Spinal cord (tissue), 9 donors: ENCODE measurements at regions not wholly inside any gene's neighbourhood (a gene's known extent, or its start where the extent isn't known, plus 50 kb on each side); places are given as distances from the start of the nearest gene placed in this dataset.
"Not testable (repeated sequence)": the region's sequence is repeated elsewhere in the genome, so short reads cannot be mapped to it uniquely, and the experiment has no call there.

Experiments
- DNase-seq, 6 donors: peaks; one replicate each; pipeline versions ENCODE4 v3.0.0 to v3.0.0-alpha.2; 2013 to 2015; ENCODE audit warnings: low spot score in 6 of 6, low read depth in 4 of 6
- H3K27ac ChIP-seq: one replicate; pipeline ENCODE4 v1.5.1; 2013; ENCODE audit warnings: low read depth, low read length, control low read depth
- H3K27me3 ChIP-seq: one replicate; pipeline ENCODE4 v1.6.1; 2013; ENCODE audit warnings: low read length; ENCODE audit not compliant: control insufficient read depth, insufficient read depth
- H3K36me3 ChIP-seq: one replicate; pipeline ENCODE4 v1.6.1; 2013; ENCODE audit warnings: low read length; ENCODE audit not compliant: control insufficient read depth, insufficient read depth
- H3K4me1 ChIP-seq: one replicate; pipeline ENCODE4 v1.6.1; 2013; ENCODE audit warnings: low read length; ENCODE audit not compliant: control insufficient read depth, insufficient read depth
- H3K4me3 ChIP-seq: one replicate; pipeline ENCODE4 v1.5.1; 2013; ENCODE audit warnings: low read depth, low read length, control low read depth
- H3K9me3 ChIP-seq: one replicate; pipeline ENCODE4 v1.6.1; 2013; ENCODE audit warnings: low read length; ENCODE audit not compliant: control insufficient read depth, insufficient read depth
- WGBS: methylation state at CpG from one replicate; pipeline ENCODE4 v1.1.5; 2013; ENCODE audit warnings: missing lambda C conversion rate; ENCODE audit not compliant: insufficient coverage; 5-methylcytosine and 5-hydroxymethylcytosine counted together
- donor health status: healthy.

DNA sequence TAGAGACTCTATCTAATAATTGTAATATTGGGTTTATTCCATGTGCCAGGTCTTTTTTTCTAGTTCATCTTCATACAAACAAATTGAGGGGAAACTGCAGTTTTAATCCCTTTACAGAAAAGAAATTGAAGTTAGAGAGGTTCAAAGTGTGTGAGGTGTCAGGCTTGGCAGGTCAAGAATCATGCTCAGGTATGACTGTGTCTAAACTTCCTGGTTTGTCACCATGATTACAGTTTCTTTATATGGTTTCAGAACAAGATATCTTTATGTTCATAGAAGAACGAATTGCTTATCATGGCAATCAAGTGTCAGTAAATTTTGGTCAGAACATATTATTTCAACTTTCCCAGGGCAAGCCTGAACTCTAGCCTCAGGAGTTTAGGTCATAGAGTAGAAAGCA, 460.4 kb downstream of the RAPGEF2 start:
- WGBS: no CpG with 5 or more reads among the region's 1 CpG
- H3K27me3 ChIP-seq: no peaks in the 10 kb centered on the region
- no peak overlapping the region for H3K4me3 ChIP-seq
- no peaks in the 10 kb centered on the region for H3K36me3 ChIP-seq
- H3K27ac ChIP-seq: no peak overlapping the region
- no peaks in the 10 kb centered on the region for H3K9me3 ChIP-seq
- no peak for DNase-seq
- H3K4me1 ChIP-seq: no peaks in the 10 kb centered on the region

DNA sequence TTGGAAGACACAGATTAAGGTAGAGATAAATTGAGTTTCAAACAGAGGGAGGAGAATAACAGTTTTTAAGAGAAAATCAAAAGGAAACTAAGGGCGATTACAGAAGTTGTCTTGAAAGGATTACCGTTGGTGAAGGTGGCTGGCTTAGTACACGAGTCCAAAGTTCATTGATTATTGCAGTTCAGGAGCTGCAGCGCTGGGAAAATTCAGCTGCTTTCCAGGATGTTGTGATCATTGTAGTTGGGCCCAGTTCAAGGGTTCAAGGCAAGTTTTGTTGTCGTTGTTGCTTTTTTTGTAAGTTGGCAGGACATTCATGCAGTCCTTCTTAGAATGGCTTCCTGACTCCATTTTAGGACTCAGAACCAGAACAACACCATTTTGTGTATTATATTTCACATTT, 461.7 kb downstream of the RAPGEF2 start:
- Histone ChIP-seq H3K27me3 (no peaks in the 10 kb centered on the region), H3K4me1 (no peaks in the 10 kb centered on the region), H3K9me3 (no peaks in the 10 kb centered on the region), H3K36me3 (no peaks in the 10 kb centered on the region), H3K27ac (no peak overlapping the region), H3K4me3 (no peak overlapping the region)
- DNase-seq: no peak
- 96% methylated on average over 4 of the region's 5 CpGs for WGBS

DNA sequence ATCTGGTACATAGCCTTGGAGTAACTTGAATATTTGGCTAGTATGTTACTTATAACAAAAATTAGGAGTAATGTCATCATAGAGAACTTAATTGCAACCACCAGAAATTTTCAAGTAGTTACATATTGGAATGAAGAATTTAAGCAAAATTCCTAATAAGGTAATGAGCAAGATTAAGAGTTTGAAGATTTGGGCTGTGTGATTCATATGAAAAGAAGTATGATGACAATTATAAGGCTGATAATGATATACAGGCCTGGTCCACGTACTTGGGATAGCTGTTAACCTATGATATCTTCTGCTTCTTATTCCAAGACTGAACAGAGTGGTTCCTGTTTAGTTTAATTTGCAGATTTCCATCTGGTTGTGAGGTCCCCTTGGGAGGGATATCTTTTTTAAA, 463.9 kb downstream of the RAPGEF2 start:
- Histone ChIP-seq H3K27me3 (no peaks in the 10 kb centered on the region), H3K4me1 (no peaks in the 10 kb centered on the region), H3K4me3 (no peak overlapping the region), H3K9me3 (no peaks in the 10 kb centered on the region), H3K36me3 (no peaks in the 10 kb centered on the region), H3K27ac (no peak overlapping the region)
- DNase-seq: no peak
- WGBS: no CpG with 5 or more reads among the region's 1 CpG

DNA sequence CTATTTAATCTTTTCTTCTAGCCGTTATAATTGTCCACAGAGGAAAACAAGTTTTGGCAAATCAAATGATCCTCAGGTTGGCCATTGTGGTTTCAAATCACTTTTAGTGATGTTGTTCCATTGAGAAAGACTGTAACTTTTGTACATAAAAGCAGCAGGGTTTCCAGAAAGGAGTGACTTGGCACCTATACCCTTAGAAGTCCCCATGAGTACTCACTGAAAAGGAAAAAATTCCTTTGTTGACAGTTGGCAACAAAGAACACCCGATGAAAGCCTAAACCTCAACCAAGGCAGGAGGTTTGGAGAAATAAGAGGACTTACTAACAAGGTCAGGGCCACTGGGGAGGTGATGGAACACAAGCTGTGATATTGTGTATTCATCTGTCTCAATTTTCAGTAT, 474.4 kb downstream of the RAPGEF2 start:
- Histone ChIP-seq H3K4me3 (no peak overlapping the region), H3K4me1 (no peaks in the 10 kb centered on the region), H3K36me3 (no peaks in the 10 kb centered on the region), H3K27ac (no peak overlapping the region), H3K9me3 (peaks cover 2% of the 10 kb centered on the region), H3K27me3 (no peaks in the 10 kb centered on the region)
- no CpG with 5 or more reads among the region's 2 CpGs for WGBS
- no peak for DNase-seq

DNA sequence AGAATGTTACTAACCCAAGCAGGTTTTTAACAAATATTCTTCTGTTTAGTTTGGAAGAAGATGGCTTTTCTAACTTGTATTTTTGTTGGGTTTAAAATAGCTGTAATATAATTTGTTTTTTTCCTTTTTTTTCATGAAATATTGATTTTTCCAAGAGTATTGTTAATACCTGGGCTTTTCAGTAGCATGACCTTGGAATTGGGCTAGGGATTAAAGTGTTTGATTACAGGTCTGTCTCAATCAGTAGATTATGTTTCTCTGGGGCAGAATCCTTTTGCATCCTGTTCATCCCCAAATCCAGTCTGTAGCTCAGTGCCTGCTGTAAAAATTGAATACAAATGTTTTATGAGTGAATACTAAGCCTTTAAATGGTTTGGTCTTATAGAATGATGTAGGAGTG, 479.8 kb downstream of the RAPGEF2 start:
- Histone ChIP-seq H3K27ac (no peak overlapping the region), H3K36me3 (no peaks in the 10 kb centered on the region), H3K27me3 (no peaks in the 10 kb centered on the region), H3K4me1 (no peaks in the 10 kb centered on the region), H3K9me3 (peaks cover 6% of the 10 kb centered on the region), H3K4me3 (no peak overlapping the region)
- no peak for DNase-seq

DNA sequence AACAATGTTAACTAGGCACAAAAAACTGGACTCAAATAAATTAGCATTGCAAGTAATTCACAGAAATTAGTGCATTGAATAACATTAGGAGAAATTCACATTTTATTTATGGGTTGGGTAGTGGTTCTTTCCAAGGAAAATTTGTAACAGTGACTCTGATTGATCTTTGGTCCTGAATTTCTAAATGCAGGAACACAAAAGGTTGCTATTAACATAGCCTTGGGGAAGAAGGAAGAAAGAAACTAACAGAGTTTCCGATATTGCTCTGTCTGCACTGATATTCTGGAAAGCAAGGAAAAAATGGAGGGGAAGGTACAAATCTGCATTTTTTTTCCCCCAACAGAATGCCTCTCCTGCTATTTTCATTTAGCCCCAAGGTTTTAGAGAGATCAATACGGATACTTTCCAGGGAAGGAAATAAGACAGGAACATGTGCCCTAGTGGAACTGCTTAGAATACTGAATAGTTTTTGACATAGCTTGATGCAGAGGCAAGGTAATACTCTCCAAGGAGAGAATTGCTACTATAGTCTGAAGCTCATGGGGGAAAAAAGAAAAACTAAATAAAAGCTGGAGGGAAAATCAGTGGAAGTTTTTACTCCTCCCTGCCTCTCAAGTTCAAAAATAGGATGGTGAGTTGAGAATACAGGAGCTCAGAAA, 490.1 kb downstream of the RAPGEF2 start:
- Histone ChIP-seq H3K27me3 (no peaks in the 10 kb centered on the region), H3K4me3 (no peak overlapping the region), H3K9me3 (no peaks in the 10 kb centered on the region), H3K36me3 (no peaks in the 10 kb centered on the region), H3K4me1 (no peaks in the 10 kb centered on the region), H3K27ac (no peak overlapping the region)
- peak in 1 of 6 donors; percentile 22 for DNase-seq
- WGBS: no CpG with 5 or more reads among the region's 2 CpGs

DNA sequence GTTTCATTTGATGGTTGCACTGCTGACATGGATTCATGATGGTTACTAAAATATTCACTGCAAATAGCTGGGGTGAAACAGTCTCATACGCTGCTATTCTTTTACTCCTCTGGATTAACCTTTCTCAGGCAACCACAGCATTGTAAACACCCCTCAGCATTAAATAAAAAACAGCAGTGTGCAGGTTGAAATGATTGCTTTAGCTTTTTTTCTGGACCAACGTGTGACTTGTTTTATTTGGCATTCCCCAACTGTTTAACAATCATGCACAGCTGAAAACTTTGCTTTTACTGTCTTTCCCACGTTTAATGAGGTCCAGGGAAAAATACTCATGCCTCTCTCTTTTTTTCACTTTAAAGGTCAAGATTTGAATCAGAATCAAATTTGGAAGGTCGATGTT, 490.8 kb downstream of the RAPGEF2 start:
- no peak overlapping the region for H3K27ac ChIP-seq
- no peaks in the 10 kb centered on the region for H3K36me3 ChIP-seq
- no peaks in the 10 kb centered on the region for H3K9me3 ChIP-seq
- WGBS: 13% methylated on average over 1 of the region's 4 CpGs
- H3K27me3 ChIP-seq: no peaks in the 10 kb centered on the region
- H3K4me3 ChIP-seq: no peak overlapping the region
- no peaks in the 10 kb centered on the region for H3K4me1 ChIP-seq
- DNase-seq: no peak

DNA sequence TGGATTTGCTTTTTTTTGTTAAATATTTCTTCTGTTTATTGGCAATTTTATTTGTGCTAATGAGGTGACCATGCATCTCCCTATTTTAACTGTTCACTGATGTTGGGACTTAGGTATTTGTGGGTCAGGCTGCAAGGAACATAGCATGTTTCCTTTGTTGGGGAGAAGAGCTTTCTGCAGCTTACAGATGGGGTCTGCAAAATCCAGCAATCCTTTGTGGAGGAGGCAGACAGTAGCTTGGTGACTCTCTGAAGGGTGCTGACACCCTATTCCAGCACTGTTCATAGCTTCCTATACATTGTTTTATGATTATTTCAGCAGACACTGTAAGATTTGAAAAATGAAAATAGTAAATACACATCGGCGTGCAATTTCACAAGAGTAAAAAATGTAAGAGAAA, 491.7 kb downstream of the RAPGEF2 start:
- Histone ChIP-seq H3K4me1 (no peaks in the 10 kb centered on the region), H3K9me3 (no peaks in the 10 kb centered on the region), H3K4me3 (no peak overlapping the region), H3K27me3 (no peaks in the 10 kb centered on the region), H3K27ac (no peak overlapping the region), H3K36me3 (no peaks in the 10 kb centered on the region)
- no peak for DNase-seq
- no CpG with 5 or more reads among the region's 2 CpGs for WGBS

DNA sequence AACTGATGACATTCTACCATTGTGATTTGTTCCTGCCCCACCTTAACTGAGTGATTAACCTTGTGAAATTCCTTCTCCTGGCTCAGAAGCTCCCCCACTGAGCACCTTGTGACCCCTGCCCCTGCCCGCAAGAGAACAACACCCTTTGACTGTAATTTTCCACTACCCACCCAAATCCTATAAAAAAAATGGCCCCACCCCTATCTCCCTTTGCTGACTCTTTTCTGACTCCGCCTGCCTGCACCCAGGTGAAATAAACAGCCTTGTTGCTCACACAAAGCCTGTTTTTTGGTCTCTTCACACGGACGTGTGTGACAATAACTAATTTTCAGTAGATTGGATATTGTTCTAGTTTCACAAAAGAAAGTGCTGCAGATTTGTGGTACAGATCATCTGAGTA, 492.2 kb downstream of the RAPGEF2 start:
- H3K9me3 ChIP-seq, H3K27me3 ChIP-seq, DNase-seq, H3K36me3 ChIP-seq, H3K27ac ChIP-seq, H3K4me3 ChIP-seq, H3K4me1 ChIP-seq: not testable (repeated sequence)
- WGBS: no CpG with 5 or more reads among the region's 4 CpGs

DNA sequence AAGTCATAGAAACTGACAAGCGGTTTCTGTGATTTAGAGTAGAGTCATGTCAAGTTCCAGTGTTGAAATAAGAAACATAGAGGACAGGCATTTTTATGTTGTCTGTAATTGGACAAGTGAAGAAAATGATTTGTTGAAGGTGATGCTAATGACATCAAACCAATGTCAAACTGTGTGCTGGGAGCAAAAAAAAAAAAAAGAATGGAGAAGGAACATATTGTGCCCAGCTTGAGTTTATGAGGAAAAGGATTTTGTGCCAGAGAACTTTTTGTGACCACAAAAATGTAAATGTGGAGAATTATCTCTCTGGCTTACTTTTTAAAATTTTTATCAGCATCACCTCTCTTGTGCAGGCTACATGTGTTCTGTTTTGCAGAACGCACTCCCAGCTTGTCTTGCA, 495.7 kb downstream of the RAPGEF2 start:
- no peaks in the 10 kb centered on the region for H3K27me3 ChIP-seq
- H3K4me1 ChIP-seq: no peaks in the 10 kb centered on the region
- no peaks in the 10 kb centered on the region for H3K9me3 ChIP-seq
- no peak overlapping the region for H3K4me3 ChIP-seq
- no peak overlapping the region for H3K27ac ChIP-seq
- H3K36me3 ChIP-seq: no peaks in the 10 kb centered on the region
- no peak for DNase-seq
- WGBS: 92% methylated on average over 1 of the region's 2 CpGs
